Endothelial cell of umbilical vein (primary cell): ENCODE measurements at regions not wholly inside any gene's neighbourhood (a gene's known extent, or its start where the extent isn't known, plus 50 kb on each side); places are given as distances from the start of the nearest gene placed in this dataset.

ENCODE experiments used
- BruUV-seq: library from RNA; stranded (reverse); fragments of 400-500 nt; replicated peaks from 2 replicates; lab custom pipeline; 2021; lab: Mats Ljungman, UMichigan
- CTCF ChIA-PET: fragments of 300-600, 350-600 bp; sonication (Branson Sonifier 250); formaldehyde crosslinking; loops from one replicate; lab custom pipeline; 2021; ENCODE audit warnings: antibody characterized with exemption, inconsistent platforms; lab: Charles Lee
- POLR2A ChIA-PET: fragments of 300-600, 350-600 bp; sonication (Branson Sonifier 250); formaldehyde crosslinking; loops from one replicate; lab custom pipeline; 2021; ENCODE audit warnings: antibody characterized with exemption, inconsistent platforms; lab: Charles Lee
- DNase-seq: peaks from one replicate; pipeline ENCODE4 v3.0.0-alpha.2; 2011; ENCODE audit warnings: low read depth, low spot score
- FAIRE-seq: peaks from 2 replicates; lab custom pipeline; 2011; peaks lifted over from hg19 to GRCh38; lab: Jason Lieb, UNC
- H2AFZ ChIP-seq: 2 replicates; pipeline ENCODE4 v1.6.0; 2012; ENCODE audit warnings: low read depth, low read length, control low read depth, inconsistent platforms
- H3K27ac ChIP-seq: 2 replicates; pipeline ENCODE4 v1.5.1; 2011; ENCODE audit warnings: low read depth, mild to moderate bottlenecking, control low read depth, low read length, moderate library complexity; ENCODE audit not compliant: insufficient read depth
- H3K27me3 ChIP-seq, 2 experiments: 2 replicates each; pipeline versions ENCODE4 v1.6.0 to v1.6.1; 2011; ENCODE audit warnings: low read length in 2 of 2, mixed read lengths in 1 of 2; ENCODE audit not compliant: control insufficient read depth in 2 of 2, insufficient read depth in 2 of 2
- H3K36me3 ChIP-seq, 2 experiments: 2 replicates in 1 of 2; 3 replicates in 1 of 2; pipeline ENCODE4 v1.5.1; 2011; ENCODE audit warnings: low read length in 2 of 2, mild to moderate bottlenecking in 1 of 2, moderate library complexity in 1 of 2; ENCODE audit not compliant: control insufficient read depth in 2 of 2, insufficient read depth in 2 of 2; ENCODE audit errors: extremely low read depth in 1 of 2
- H3K4me1 ChIP-seq: 3 replicates; pipeline ENCODE4 v1.5.1; 2011; ENCODE audit warnings: mild to moderate bottlenecking, low read length; ENCODE audit not compliant: control insufficient read depth, insufficient read depth; ENCODE audit errors: extremely low read depth
- H3K4me2 ChIP-seq: 2 replicates; pipeline ENCODE4 v1.6.1; 2011; ENCODE audit warnings: low read length, control low read depth, mixed read lengths; ENCODE audit not compliant: insufficient read depth
- H3K4me3 ChIP-seq, 3 experiments: fragments of 200-600 bp in 1 of 3; sonication (generic), shearing (Covaris generic) in 1 of 3; replicated peaks in 1 of 3; 2 replicates each; pipeline ENCODE4 v1.5.1; 2011 to 2016; ENCODE audit warnings: control low read depth in 3 of 3, low read length in 3 of 3, mild to moderate bottlenecking in 2 of 3, inconsistent platforms in 1 of 3, low read depth in 1 of 3, moderate library complexity in 1 of 3; ENCODE audit not compliant: insufficient read depth in 1 of 3
- H3K79me2 ChIP-seq: 2 replicates; pipeline ENCODE4 v1.6.0; 2012; ENCODE audit warnings: low read length, inconsistent platforms; ENCODE audit not compliant: control insufficient read depth, insufficient read depth
- H3K9ac ChIP-seq: replicated peaks from 2 replicates; pipeline ENCODE3; 2011; ENCODE audit warnings: low read length, control low read depth; ENCODE audit not compliant: insufficient read depth; ENCODE audit errors: extremely low read depth
- H3K9me1 ChIP-seq: replicated peaks from 3 replicates; pipeline ENCODE4 v1.6.0; 2011; ENCODE audit warnings: mild to moderate bottlenecking, low read length; ENCODE audit not compliant: control insufficient read depth, insufficient read depth; ENCODE audit errors: extremely low read depth
- H3K9me3 ChIP-seq: replicated peaks from 2 replicates; pipeline ENCODE4 v1.5.1; 2012; ENCODE audit warnings: low read length, inconsistent platforms; ENCODE audit not compliant: control insufficient read depth, insufficient read depth
- H4K20me1 ChIP-seq: replicated peaks from 2 replicates; pipeline ENCODE3; 2011; ENCODE audit warnings: mild to moderate bottlenecking, low read length; ENCODE audit not compliant: control insufficient read depth, insufficient read depth; ENCODE audit errors: extremely low read depth
- EZH2 ChIP-seq: IDR thresholded peaks from 2 replicates; pipeline ENCODE4 v1.6.1; 2012; ENCODE audit warnings: borderline replicate concordance, low read depth, mild to moderate bottlenecking, moderate library complexity, low read length, inconsistent platforms; ENCODE audit not compliant: severe bottlenecking
- FOS ChIP-seq: IDR thresholded peaks from 2 replicates; pipeline ENCODE4 v1.6.1; 2011; ENCODE audit warnings: mild to moderate bottlenecking, low read length, moderate library complexity, borderline replicate concordance; ENCODE audit not compliant: insufficient read depth
- GATA2 ChIP-seq: IDR thresholded peaks from 2 replicates; pipeline ENCODE4 v1.7.0; 2011; ENCODE audit warnings: low read depth, mild to moderate bottlenecking, moderate library complexity, mixed read lengths, low read length; ENCODE audit not compliant: insufficient read length, insufficient read depth
- JUN ChIP-seq: IDR thresholded peaks from 2 replicates; pipeline ENCODE4 v1.6.1; 2011; ENCODE audit warnings: borderline replicate concordance, low read depth; ENCODE audit not compliant: insufficient read length, insufficient read depth
- POLR2AphosphoS5 ChIP-seq: IDR thresholded peaks from 2 replicates; pipeline ENCODE4 v1.6.1; 2012; ENCODE audit warnings: low read depth, mild to moderate bottlenecking, control low read depth, low read length, moderate library complexity; ENCODE audit not compliant: insufficient read depth
- dilution Hi-C: fragments of 300-500 bp; cut with MboI; formaldehyde crosslinking; loops from one replicate; pipeline ENCODE4 v1.15.0; 2019; ENCODE audit warnings: low sequenced_read_pairs; ENCODE audit not compliant: extremely low pct_ligation_motif_present
- intact Hi-C: fragments of 100-400 bp; cut with micrococcal nuclease; formaldehyde crosslinking; loops from one replicate; pipeline ENCODE4 v1.10.0; 2022
- TF ChIP-seq, protein P1 (sequence below): IDR thresholded peaks from 2 replicates; pipeline ENCODE4 v1.6.1; 2011; ENCODE audit not compliant: insufficient read depth, insufficient read length

- no TSS peak for BruUV-seq
- peak overlapping the region; percentile 30 for H3K9ac ChIP-seq
- no peaks in the 10 kb centered on the region for H3K79me2 ChIP-seq
- peak overlapping the region; percentile 64 for H2AFZ ChIP-seq
- ChIA-PET POLR2A (no interaction called here), CTCF (interaction anchor here (1.2 to 1.5 kb wide), 4 partner anchors 21 to 46 kb away, joined by 3 to 6 read pairs (median 4); no protein-coding TSS in a partner anchor)
- DNase-seq = peak; percentile 82
- H3K27ac ChIP-seq = peak overlapping the region; percentile 70
- peak overlapping the region; percentile 64 for H3K4me2 ChIP-seq
- dilution Hi-C loops (no loop called here), intact Hi-C loops (loop anchor here (2.0 to 10.0 kb wide), 3 partner anchors 45 to 1137 kb away; no protein-coding TSS in a partner anchor)
- H3K4me3 ChIP-seq = no peak overlapping the region
- no peaks in the 10 kb centered on the region for H3K9me3 ChIP-seq
- H3K9me1 ChIP-seq = no peaks in the 10 kb centered on the region
- TF ChIP-seq, protein P1, sequence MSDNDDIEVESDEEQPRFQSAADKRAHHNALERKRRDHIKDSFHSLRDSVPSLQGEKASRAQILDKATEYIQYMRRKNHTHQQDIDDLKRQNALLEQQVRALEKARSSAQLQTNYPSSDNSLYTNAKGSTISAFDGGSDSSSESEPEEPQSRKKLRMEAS = no peak
- TF ChIP-seq FOS (peak; percentile 89), POLR2AphosphoS5 (no peak), GATA2 (peak; percentile 76), JUN (peak; percentile 53)
- H3K27me3 ChIP-seq = no peaks in the 10 kb centered on the region
- no peaks in the 10 kb centered on the region for H4K20me1 ChIP-seq
- H3K36me3 ChIP-seq = no peaks in the 10 kb centered on the region
- peak; percentile 93 for FAIRE-seq
- H3K4me1 ChIP-seq = peaks cover 45% of the 10 kb centered on the region
These were observed 326.5 kb upstream of the GBE1 start for GRCh38 chr3:82087958-82088357.

GRCh38 chr3:82085851-82086475 lies 324.5 kb upstream of the GBE1 start:
- no peaks in the 10 kb centered on the region for H3K9me3 ChIP-seq
- BruUV-seq = TSS peak; percentile 69
- no peaks in the 10 kb centered on the region for H3K36me3 ChIP-seq
- H3K4me1 ChIP-seq = peaks cover 53% of the 10 kb centered on the region
- dilution Hi-C loops (no loop called here), intact Hi-C loops (loop anchor here (1.0 to 10.0 kb wide), 2 partner anchors 325 to 1139 kb away; partner anchors contain the start of gene GBE1)
- no peaks in the 10 kb centered on the region for H3K9me1 ChIP-seq
- POLR2A ChIA-PET = no interaction called here
- no peaks in the 10 kb centered on the region for H3K79me2 ChIP-seq
- no peaks in the 10 kb centered on the region for H3K27me3 ChIP-seq
- no peaks in the 10 kb centered on the region for H4K20me1 ChIP-seq
- peak; percentile 46 for FAIRE-seq
- peak overlapping the region; percentile 92 for H3K4me2 ChIP-seq
- peak; percentile 73 for TF ChIP-seq GATA2
- no peak for TF ChIP-seq EZH2
- peak; percentile 26 for TF ChIP-seq FOS
- CTCF ChIA-PET = interaction anchor here (0.9 to 1.0 kb wide), 2 partner anchors 9 to 1300 kb away, joined by 3 read pairs; no protein-coding TSS in a partner anchor
- peak; percentile 70 for DNase-seq
- peak overlapping the region; percentile 62 for H3K9ac ChIP-seq
- H3K4me3 ChIP-seq = peak overlapping the region in 1 of 3 experiments; percentile 32
- peak overlapping the region; percentile 82 for H3K27ac ChIP-seq
- peak overlapping the region; percentile 75 for H2AFZ ChIP-seq
